ENCODE measurements at regions not wholly inside any gene's neighbourhood (a gene's known extent, or its start where the extent isn't known, plus 50 kb on each side); places are given as distances from the start of the nearest gene placed in this dataset.
A peak's percentile ranks its signal among the peaks of the same experiment; 100 is the strongest.

DNA sequence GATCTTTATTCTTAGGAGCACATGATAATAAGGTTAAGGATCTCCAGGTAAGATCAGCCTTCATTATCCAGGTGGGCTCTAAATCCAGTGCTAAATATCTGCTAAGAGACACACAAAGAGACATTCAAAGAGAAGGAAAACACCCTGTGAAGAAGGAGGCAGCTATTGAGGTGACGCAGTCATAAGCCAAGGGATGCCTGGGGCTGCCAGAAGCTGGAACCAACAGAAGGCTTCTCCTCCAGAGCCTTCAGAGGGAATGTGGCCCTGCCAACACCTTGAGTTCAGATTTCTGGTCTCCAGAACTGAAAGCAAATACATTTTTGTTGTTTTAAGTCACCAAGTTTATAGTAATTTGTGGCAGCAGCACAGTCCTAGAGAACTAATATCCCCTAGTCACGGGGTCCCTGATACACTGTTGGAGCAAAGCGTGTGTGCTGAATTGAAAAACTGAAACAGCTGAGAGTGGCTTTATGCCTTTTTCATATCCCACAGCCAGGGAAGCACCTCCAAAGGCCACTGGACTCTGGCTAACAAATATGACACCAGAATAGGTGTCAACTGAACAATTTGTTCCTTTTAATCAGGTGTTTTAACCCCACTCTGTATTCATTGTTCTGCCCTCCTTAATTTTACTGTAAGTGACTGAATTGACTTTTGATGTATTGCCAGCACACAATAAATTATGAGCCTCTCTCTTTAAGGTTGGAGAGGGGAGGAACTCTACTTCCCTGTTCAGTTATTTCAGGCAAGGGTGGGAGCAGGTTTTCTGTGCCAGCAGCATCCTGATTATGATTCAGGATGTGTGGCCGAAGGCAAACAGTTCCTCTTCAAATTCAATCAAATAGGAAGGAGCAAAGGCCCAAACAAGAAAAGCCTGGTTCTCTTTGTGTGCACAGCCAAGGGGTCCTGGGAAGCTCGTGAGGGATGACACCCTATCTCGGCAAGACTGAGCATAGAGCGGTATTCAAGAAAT, 151.8 kb upstream of the HES1 start:
- no peak for DNase-seq (ENCODE audit: low read depth, low spot score)

DNA sequence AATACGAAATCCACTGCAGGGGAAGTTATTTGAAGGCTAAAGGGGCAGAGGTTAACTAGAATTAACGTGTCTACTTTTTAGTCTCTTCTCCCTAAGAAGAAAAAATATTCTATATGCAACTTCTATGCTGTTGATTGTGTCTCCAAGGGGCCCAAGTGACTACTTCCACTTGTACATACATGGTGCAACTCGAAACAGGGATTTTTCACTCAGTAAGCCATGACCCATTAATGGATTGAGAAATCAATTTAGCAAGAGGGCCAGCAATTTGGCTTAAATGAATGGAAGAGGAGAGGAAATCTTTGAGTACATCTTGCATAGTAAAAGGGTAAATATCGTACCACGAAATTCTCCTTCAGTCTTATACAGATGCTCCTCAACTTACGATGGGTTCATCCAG, 151.1 kb upstream of the HES1 start:
- DNase-seq (ENCODE audit: low read depth, low spot score): no peak

DNA sequence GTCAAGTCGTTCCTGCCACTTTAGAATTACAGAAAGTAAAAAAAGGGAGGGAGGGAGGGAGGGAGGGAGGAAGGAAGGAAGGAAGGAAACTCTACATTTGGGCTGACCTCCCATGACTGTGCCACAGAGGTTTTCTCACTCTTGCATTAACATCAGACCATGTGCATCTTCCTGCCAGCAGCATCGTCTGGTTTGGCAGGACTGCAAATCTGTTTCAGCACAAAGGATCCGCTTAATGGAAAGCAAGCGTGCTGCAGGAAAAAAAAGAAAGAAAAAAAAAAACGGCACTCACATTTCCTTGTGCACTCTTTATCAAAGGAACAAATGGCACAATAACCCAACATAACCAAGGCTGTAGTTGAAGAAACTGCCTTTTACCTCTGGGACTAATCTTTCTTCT, 148.8 kb upstream of the HES1 start:
- DNase-seq (ENCODE audit: low read depth, low spot score): no peak

DNA sequence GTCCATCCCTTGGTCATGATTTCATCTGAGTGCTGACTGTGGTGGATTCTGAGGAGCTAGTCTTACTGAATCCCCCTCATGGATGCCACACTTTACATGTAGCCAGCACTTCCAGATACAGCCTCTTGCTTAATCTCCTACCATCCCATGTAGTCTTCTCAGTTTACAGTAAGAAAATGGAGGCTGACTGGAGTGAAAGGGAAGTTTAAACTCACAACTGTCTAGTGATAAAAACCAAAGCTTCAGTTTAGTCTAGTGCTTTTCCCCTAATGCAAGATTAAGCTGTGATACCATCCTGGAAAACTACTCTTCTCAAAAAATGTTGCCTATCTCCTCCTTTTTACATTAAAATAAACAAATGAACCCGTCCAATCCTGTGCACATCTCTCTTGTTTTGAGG, 146.8 kb upstream of the HES1 start:
- no peak for DNase-seq (ENCODE audit: low read depth, low spot score)

DNA sequence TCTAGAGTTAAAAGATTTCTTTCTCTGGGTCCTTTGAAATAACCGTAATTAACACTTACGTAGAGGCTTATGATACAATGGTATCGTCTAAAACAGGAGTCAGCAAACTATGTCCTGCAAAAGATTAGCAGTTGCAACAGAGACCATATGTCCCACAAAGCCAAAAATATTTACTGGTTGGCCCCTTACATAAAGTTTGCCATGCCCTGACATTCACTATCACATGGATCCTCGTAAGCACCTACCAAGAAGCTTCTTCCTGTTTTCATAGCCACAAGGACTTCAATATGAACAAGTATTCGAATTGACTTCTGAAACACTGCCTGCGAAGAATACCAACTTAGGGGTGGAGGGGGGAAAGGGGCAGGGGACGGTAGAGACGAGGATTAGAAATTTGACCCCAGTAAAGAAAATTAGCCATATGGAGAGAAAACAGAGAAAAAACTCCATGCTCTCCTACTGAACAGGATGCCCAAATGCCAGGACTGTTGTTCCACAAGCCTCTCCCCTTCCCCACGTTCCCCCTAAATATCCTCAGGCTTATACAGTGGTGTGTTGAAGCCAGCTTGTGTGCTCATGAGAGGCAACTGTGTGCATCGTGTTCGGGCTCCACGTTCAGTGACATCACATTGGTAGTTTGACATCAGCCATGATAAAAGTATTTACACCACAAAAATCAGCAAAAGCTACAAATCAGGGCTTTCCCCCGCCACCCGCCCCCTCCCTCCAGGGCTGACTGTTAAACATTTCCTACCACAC, 144.1 kb upstream of the HES1 start:
- DNase-seq (ENCODE audit: low read depth, low spot score): no peak

DNA sequence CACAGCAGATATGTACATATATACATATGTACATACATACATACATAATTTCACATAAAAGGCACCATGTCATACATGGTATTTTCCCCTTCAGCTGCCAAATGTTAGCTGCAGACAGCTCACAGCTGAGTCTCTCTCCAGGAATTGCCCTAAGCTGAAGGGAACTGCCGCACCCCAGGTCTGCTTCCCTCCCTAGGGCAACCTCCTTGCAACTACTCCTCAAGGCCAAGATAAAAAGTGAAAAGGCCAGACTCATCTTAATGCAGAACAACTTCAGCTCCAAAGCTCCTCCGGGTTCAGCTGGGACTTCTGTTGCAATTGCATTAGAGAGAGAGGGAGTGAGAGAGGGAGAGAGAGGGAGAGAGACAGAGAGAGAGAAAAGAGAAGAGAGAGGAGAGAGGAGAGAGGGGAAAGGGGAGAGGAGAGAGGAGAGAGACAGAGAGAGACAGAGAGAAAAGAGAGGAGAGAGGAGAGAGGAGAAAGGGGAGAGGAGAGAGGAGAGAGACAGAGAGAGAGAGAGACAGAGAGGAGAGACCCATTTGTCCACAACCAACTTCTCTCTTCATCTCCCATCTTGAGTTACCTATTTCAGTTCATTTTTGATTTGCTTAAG, 143.4 kb upstream of the HES1 start:
- DNase-seq (ENCODE audit: low read depth, low spot score): no peak

DNA sequence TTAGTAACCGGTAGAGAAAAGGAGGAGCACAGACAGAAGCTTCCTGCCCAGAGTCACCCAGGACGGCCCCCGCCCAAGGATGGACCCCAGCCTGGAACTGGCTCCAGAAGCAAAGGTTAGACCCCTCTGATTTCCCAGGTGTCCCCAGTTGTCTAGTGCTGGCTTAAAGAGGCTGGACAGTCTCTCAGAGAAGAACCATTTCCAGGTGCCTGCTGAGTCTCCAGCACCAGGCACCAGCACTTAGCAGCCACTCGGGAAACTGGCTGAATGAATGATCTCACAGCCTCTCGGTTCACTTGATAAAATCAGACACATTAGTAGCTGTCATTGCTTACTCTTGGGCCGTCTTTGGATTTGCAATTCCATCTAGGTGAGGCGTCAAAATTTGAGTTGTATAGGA, 139.7 kb upstream of the HES1 start:
- no peak for DNase-seq (ENCODE audit: low read depth, low spot score)

DNA sequence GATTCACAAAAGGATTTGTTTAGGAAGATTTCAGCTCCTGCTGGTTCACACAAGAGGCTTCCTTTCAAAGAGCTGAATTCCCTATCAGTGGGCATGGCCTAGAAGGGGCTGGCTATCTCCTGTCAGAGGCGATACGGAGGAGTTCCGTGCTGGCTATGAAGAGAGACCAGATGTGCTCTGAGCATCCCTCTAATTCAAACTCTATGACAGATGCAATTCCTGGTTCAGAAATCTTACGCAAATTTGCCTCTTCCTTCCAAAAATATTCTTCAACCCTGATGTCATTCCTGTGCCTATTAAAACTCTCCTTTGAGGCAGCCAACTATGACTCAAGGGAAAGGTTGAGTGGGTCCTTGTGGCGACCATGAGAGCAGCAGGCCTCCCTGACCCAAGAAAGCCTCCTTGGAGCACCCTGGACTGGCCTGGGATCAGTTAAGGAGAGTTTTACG, 139.3 kb upstream of the HES1 start:
- no peak for DNase-seq (ENCODE audit: low read depth, low spot score)

DNA sequence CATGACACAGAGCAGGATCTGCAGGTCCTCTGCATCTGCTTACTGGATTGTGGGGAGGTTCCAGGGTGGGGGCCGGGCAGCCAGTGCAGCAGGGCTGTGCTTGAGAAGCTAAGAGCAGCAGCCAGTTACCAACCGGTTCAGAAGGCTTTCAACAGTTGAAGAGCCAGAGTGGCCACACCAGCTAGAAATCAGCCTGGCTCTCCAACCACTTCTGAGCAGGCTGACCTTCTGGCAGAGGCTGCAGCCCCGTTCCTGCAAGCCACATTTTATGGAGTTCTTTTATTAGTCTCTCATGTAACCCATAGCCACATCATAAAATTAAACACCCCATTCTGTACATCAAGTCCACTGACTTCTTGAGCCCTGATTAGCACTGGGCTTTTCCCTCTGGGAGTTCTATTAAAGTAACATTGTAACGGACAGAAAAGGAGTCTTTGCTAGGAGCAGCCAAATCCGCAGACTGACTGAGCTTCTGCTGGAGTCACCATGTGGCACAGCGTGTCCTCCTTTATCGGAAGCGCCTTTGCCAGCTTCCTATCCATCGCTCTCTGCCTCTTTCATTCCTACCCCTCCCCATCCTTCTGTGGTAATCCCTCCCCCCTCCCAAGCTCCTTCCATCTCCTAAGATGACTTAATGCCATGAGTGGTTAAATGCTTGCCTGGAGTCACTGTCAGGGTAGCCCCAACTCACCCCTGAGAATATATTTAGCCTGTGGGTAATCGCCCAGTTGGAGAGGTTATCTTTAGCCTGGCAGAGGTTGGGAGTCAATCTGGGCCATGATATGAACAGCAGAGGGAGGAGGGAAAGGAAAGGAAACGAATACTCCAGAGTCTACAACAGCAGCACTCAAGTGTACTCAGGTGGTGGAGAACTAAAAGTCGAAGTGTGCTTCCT, 138.5 kb upstream of the HES1 start:
- no peak for DNase-seq (ENCODE audit: low read depth, low spot score)

DNA sequence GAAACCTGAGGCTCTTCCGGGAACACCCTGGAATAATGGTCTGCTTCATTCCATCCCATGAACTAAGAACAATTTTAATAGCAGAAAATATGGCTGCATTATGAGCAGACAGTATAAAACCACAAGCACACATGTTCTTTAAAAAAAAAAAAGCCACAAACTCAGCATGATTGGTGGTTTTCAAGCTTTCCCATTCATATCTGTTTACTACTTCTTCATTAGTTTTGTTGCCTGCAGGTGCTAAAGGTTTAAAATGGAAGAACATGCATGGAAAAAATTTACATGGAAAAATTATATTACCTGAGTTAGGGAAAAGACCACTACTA, 137.9 kb upstream of the HES1 start:
- DNase-seq (ENCODE audit: low read depth, low spot score): no peak

DNA sequence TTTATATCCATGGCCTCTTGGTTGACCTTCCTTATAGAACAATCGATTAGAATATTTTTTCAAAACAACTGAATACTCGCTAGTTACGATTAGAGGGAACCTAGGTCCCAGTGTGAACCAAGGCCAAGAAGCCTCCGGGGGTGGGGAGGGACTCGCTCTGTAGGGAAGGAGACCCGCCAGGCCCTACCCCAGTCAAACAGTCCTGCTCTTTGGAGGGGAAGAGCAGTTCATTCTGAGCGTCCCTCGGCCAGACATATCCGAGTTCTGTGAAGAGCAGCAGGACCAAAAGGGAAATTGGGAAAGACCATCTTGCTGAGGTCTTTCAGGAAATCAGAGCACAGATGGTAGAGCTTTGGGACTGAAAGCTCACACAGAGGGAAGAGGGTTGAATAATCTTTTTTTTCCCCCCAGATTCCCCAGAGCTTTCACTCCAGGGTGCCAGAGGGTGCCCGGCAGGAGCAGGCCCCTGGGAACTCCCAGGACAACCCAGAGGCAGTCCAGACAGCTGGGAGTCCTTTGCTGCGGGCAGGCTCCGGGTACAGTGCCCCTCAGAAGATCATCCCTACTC, 137.2 kb upstream of the HES1 start:
- DNase-seq (ENCODE audit: low read depth, low spot score): no peak

DNA sequence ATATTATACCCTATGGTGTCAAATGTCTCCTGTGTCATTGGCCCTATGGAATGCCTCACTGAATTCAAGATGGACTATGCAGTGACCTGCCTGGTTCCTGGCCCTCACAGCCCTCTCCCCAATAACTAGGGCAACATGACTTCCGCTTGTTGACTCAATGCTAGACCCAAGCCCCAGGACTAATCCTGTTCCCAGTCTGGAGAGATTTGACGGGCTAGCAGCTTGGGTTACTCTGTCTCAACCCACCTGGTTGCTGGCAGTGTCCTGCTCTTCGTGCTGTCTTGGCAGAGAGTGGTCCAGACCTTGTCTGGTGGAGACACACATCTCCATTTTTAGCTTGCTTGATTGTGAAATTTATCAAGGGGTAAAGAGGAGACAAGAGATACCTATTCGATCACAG, 135.8 kb upstream of the HES1 start:
- DNase-seq (ENCODE audit: low read depth, low spot score): no peak

DNA sequence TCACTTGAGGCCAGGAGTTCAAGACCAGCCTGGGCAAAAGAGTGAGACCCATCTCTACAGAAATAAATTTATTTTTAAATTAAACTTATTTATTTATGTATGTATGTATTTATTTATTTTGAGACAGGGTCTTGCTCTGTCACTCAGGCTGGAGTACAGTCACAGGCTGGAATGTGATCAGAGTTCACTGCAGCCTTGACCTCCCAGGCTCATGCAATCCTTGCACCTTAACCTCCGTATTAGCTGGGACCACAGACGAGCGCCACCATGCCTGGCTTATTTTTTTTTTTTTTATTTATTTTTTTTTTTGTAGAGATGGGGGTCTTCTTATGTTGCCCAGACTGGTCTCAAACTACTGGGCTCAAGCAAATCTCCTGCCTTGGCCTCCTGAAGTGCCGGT, 135.2 kb upstream of the HES1 start:
- DNase-seq (ENCODE audit: low read depth, low spot score): no peak

DNA sequence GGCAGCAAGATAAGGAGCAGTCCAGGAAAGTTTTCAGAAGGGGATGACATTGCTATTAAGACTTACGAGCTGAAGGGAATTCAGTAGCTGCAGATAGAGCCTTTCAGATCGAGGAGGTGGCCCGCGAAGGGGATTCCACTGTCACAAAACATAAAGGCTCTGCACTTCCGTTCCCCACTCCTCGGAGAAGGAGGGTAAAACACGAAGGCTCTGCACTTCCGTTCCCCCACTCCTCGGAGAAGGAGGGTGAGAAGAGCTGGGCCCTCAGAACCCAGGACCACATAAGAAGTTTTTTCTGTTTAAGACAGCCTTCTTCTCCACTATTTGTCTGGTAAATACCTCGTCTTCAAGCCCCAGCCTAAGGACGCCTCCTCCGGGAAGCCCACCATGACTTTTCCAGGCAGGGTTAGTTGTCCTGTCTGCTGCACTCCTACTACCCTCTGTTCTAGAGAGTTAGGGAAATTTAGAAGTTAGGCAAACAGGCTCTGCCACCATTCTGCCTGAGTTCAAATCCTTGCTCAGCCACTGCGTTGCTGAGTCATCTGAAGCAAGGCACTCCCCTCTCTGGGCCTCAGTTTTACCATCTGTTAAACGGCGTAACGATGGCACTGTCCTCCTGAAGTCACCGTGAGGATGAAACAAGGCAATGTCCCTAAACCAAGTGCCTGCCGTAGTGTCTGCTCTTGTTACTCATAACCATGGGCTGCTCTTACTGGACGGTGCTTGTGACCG, 134.1 kb upstream of the HES1 start:
- DNase-seq (ENCODE audit: low read depth, low spot score): no peak

DNA sequence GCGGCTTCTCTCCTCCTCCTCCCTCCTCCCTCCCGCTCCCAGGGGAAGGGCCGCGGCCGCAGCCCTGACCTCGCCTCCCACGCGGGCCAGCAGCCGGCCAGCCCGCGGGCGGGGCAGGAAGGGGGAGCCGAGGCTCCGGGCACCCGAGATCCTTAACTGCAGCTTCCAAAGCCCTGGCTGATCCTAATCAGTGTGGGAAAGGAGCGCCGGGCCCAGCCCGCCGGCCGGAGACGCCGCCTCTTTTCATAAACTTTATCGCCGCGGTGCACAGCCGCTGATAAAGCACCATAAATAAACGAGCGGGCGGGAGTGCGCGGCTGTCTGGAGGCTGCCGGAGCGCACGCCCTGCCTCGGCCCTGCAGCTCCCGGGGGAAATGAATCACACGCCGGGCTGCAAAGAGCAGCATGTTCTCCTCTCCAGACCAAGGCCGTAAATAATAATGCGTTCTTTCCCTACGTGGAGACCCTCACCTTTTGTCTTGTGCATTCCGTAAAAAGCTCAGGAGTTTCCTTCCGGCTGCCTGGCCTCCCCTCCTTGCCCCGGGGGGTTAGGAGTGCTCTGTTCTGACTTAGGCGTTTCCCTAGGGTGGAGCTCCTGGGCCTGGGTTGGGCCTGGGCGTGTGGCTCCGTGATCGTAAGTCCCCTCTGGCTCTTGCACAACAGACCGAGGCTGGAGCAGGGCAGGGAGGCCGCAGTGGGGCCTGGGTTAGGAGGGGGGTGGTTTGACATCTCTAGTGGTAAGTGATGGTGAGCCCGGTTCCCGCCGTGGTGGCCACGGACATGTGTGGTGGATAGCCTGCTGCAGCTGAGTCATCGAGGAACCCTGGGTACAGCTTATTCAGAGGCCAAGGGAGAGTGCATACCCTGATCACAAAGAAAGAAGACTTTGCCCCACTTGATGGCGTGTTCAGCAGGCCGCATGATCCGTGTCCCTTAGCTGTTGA, 132.6 kb upstream of the HES1 start:
- DNase-seq (ENCODE audit: low read depth, low spot score): peak; percentile 63

DNA sequence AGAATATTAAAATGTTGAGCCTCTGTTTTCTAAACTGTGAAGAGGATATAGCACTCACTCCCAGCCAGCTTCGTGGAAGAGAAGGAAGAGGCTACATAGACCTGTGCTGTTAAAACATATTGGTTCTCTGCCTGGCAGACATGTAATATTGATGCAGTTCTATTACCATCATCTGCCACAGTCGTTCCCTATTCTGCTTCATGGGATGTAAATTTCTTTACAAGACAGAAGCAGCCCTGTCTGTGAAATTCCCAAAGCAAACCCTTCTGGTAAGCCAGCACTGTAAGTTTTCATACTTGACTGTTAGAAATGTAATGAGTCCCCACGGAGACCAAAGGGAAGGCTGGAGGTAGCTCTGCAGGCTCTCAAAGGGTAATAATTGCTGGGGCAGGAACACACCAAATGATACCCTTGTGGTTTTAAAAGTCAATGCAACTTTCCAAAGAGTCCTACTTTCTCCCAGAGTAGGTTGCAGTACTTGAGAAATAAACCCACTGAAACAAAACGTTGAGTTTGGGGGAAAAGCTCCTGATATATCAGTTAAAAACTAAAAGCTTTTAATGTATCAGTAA, 129.9 kb upstream of the HES1 start:
- no peak for DNase-seq (ENCODE audit: low read depth, low spot score)

DNA sequence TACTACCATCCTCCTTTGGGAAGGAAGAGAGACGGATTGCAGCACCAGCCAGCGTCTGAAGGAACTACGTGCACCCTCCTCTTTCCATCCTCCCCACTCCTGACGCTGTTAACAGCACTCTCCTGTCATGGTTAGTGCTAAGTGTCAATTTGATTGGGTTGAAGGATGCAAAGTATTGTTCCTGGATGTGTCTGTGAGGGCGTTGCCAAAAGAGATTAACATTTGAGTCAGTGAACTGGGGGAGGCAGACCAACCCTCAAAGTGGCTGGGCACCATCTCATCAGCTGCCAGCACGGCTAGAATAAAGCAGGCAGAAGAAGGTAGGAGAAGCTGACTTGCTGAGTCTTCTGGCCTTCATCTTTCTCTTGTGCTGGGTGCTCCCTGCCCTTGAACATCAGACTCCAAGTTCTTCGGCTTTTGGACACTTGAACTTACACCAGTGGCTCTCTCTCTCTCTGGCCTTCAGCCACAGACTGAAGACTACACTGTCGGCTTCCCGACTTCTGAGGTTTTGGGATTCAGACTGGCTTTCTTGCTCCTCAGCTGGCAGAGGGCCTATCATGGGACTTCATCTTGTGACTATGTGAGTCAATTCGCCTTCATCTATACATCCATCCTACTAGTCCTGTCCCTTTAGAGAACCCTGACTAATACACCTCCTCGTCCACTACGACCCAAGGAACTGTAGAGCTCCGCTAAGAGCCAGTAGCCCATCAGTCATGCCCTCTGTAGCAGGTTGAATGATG, 128.2 kb upstream of the HES1 start:
- no peak for DNase-seq (ENCODE audit: low read depth, low spot score)

DNA sequence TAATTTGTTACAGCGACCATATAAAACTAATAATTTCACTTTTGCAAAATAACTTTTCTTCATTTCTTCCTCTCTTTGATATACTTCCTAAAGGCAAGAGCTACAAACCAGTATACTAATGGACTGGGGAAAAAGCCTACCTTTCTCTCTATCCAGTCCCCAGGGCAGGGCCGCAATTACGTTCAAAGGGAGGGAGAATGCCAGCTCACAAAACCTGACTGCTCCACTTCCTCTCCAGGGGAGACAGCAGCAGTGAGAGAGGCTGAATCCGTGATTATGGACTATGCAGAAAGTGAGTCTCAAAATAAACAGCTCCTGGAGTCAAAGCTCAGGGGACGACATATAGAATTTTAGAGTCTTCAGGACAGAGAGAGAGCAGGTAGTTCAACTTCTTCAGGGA, 126.9 kb upstream of the HES1 start:
- no peak for DNase-seq (ENCODE audit: low read depth, low spot score)

Data from smooth muscle cell of the brain vasculature (primary cell).